Stimulated activated CD8-positive, alpha-beta memory T cell treated with anti-CD3 and anti-CD28 coated beads, Interleukin-2, amount 100 ng/mL, for 1 hour (primary cell): ENCODE measurements at regions not wholly inside any gene's neighbourhood (a gene's known extent, or its start where the extent isn't known, plus 50 kb on each side); places are given as distances from the start of the nearest gene placed in this dataset.
"Not testable (repeated sequence)": the region's sequence is repeated elsewhere in the genome, so short reads cannot be mapped to it uniquely, and the experiment has no call there.

Source experiments
- DNase-seq, 2 donors: peaks; one replicate each; pipeline ENCODE4 v3.0.0-alpha.2; 2020; ENCODE audit warnings: low read depth in 2 of 2

DNA sequence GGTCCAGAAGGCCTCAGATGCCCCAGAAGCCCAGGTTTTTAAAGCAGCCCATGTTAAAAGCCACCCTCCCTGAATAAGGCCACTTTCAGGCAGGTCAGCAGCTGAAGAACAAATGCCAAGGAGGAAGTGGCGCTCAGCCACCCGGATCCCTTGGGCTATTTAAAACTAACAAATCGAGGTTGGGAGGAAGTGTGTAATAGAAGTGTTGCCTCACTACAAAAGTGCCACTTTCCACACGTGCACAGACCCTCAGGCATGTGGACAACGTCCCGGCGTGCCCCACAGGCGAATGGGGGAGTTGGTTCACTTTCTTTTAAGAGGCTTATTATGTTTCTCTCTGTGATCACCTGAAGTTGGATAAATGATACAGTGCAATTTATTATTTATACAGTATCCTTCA lies 173.8 kb upstream of the SALL3 start:
- no peak for DNase-seq

GRCh38 chr18:78807668-78808067 lies 171.9 kb upstream of the SALL3 start:
- DNase-seq, result no peak

GRCh38 chr18:78809845-78810244 lies 169.8 kb upstream of the SALL3 start:
- DNase-seq, result no peak

- no peak for DNase-seq
Measured at GRCh38 chr18:78810706-78811105, 168.9 kb upstream of the SALL3 start.

GRCh38 chr18:78812067-78812466 lies 167.6 kb upstream of the SALL3 start:
- no peak for DNase-seq

- DNase-seq, result no peak
Measured at GRCh38 chr18:78813156-78813555, 166.5 kb upstream of the SALL3 start.

GRCh38 chr18:78813936-78814710 lies 165.5 kb upstream of the SALL3 start:
- DNase-seq, result no peak

GRCh38 chr18:78814766-78815165 lies 164.9 kb upstream of the SALL3 start:
- no peak for DNase-seq

GRCh38 chr18:78816114-78816513 lies 163.5 kb upstream of the SALL3 start:
- DNase-seq, result no peak

DNA sequence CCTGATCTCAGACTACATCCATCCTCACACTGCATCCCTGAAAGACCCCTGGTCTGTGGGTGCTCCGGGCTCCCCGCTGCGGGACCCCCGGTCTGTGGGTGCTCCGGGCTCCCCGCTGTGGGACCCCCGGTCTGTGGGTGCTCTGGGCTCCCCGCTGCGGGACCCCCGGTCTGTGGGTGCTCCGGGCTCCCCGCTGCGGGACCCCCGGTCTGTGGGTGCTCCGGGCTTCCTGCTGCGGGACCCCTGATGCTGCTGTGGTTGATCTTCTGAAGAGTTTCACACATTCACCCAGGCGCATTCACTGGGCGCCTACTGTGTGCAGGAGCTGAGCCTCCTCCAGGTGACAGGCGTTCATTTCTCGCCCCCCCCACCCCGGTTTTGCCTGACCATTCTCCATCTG lies 162.7 kb upstream of the SALL3 start:
- DNase-seq, result no peak

DNA sequence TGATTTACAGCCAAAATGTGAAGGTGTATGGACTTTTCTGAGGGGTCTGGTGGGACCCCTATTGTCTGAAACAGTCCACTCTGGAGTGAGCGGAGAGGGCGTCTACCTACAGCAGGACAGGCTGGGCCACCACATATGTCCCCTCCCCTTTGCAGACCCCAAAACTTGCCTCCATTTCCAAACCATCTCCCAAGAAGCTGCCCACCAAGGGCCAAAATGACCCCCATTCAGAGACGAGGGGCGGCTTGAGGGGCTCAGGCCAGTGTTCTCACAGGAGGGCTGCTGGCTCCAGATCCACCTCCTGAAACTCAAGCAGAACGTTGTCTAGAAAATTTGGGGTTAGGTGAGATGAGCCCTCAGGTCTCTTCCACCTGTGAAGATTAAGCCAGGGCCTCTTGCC lies 161.1 kb upstream of the SALL3 start:
- DNase-seq, result no peak

- no peak for DNase-seq
Measured at GRCh38 chr18:78818961-78819360, 160.7 kb upstream of the SALL3 start.

DNA sequence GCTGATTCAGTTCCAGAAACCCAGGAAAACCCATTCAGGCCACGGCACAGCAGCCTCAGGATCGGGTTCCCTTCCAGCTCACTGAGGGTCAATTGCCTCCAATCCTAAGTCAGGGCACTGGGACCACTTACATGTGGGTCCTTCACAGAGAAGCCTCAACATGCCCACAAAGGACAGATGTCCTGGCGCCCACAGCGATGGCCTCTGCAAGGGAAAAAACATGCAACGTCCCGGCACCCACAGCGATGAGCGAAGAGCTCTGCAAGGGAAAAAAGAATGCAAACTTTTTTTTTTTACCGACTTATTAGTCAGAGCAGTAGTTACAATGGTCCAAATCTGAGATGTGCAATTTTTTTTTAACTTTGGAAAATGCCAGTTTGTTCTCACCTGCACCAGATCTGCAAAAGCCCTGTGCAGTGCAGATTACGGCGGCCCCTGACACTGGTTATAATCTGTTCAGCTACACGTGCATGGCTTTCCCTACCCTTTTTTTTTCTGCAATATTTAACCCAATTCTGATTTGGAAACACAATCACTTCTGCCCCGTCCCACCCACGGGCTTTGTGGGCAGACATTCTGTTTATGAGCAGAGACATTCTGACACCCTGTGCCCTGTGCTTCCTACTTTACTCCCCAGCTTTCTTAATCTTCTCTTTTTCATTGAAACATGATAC lies 159.3 kb upstream of the SALL3 start:
- DNase-seq, result no peak

- DNase-seq, result no peak
Measured at GRCh38 chr18:78821396-78821795, 158.2 kb upstream of the SALL3 start.

DNA sequence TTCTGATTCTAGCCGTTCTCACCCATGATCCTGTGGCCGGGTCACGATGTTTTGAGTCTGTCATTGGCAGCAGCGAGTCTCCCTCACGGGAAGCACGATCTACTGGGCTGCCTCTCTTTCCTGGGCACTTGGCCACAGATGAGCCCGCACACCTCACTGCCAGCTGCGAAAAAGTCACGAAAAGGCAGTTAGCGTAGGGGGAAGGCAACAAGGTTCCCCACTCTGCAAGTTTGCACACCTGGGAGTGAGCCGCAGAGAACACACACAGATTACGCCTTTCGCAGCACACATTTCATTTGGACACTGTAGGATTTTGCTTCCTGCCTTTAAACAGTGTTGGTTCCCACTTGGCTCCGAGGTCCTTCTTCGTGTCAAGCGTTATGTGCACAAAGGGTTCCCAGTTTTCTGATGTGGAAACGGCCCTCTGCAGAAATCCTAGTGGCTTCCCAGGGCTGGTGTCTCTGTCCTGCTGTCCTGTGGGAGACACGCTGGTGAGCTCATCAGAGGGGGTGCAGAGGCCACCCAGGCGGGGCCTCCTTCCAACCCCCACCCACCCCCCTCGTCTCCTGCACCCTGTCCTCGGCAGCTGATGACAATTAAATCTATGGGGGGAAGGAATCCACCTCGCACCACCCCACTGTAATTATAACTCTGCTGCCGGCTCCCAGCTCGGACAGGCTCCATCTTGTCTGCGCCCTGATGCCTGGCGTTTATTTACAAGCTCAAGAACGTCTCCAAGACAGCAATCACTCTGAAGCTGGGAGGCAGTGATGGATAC lies 157.3 kb upstream of the SALL3 start:
- DNase-seq, result no peak

DNA sequence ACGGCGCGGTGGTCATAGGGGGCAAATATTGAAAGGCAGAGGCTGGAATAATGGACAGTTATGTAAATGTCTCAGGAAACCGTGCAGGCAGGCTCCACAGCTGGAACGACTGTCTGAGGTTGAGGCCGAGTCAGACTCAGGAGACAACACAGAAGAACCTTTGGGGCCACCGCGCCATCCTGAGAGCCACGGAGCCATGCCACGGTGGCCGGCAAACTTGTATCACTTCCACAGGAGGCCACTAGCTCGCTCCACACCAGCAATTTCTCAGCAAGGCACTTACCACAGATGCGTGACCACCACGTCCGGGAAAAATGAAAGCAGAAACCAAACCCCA lies 156.7 kb upstream of the SALL3 start:
- DNase-seq, result no peak

DNA sequence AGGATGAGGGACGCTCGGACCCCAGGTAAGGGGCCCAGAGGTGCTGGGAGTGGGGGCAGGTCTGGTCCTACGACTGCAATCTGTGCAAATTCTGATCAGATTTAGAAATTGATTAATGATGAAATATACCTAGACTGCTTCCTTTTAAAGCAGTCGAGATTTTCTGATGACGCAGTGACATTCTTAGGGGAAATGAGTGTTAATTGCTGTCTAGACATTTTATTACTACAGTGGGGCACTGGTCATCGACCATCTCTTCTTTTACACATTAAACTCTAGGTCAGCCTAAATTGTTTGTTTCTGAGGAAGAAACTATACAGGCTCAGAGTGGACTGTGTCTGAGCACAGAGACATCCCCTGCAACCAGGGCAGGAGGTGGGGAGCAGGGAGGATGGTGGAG lies 154.4 kb upstream of the SALL3 start:
- no peak for DNase-seq

DNA sequence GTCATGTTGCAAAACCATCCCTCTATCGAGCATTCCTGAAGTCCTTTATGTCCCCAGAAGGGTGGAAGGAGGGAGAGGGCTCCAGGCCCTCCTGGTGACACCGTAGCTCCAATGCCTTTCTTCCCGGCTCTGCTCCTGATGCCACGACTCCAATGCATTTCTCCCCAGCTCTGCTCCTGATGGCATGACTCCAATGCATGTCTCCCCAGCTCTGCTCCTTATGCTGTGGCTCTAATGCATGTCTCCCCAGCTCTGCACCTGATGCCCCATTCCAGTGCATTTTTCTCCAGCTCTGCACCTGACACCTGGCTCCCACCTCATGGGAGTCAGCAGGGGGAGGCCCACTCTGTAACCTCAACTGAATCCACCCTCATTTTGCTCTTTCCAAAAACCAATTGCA lies 153.0 kb upstream of the SALL3 start:
- no peak for DNase-seq

DNA sequence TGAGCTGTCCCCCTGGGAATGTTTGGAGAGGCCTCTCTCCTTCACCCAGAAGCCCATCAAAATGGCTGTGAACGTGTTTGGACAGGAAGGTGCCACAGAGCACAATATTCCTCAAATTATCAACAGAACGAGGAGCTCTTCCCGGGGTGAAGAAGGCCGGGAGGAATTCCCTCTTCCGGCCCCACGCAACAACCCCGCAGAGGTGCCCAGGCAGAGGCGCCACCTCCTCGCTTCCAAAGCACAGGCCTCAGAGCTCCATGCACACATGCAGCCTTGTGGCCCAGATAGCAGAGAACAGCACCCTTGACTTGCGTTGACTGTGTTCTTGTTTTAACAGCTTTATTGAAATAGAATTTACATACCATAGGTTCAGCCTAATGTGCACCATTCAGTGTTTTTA lies 152.5 kb upstream of the SALL3 start:
- DNase-seq, result no peak

GRCh38 chr18:78828131-78828530 lies 151.5 kb upstream of the SALL3 start:
- no peak for DNase-seq

GRCh38 chr18:78829026-78829425 lies 150.6 kb upstream of the SALL3 start:
- not testable (repeated sequence) for DNase-seq

DNA sequence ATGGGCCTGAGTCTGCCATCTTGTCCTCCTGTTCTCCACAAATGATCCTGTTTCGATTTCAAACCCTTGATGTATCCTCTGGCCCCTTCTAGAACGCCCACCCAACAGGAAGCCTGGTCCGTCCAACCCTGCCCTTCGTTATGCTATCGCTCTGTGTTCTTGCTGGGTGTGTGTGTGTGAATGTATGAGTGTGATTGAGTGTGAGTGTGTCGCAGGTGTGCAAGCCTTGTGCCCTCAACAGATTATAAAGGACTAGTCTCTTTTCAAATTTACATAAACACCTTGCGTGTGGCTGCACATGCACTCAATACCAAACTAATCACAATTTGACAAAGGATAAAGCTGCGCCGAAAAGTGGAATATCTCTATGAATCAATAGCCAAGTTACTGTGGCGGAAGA lies 149.5 kb upstream of the SALL3 start:
- DNase-seq, result no peak

DNA sequence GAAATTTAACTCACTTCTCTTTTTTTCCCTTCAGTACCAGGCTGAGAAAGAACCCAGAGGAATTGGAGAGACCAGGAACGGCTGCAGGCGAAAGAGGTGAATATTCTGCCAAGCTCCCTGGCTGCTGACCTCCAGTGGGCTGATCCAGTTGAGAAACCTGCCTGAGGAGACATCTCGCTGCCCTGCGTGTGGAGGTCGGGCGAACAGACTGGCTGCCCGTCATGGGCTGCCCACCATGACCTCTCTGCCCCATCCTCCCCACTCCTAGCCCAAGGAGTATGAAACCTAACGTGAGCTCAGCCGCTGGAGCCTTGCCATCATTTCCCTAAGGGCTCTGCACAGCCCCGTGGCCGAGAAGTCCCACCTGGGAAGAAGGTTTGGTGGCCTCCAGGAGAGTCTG lies 148.8 kb upstream of the SALL3 start:
- no peak for DNase-seq
